Cardiac muscle cell (in vitro differentiated cells and primary cell): ENCODE measurements at regions not wholly inside any gene's neighbourhood (a gene's known extent, or its start where the extent isn't known, plus 50 kb on each side); places are given as distances from the start of the nearest gene placed in this dataset.

Experiments
- DNase-seq, 2 donors: peaks; one replicate each; pipeline versions ENCODE4 v3.0.0 to v3.0.0-alpha.2; 2010 to 2017; ENCODE audit warnings: low read depth in 1 of 2, low spot score in 1 of 2
- H3K27ac ChIP-seq: fragments of 200-600 bp; sonication (generic); 2 replicates; pipeline ENCODE4 v1.5.1; 2016
- H3K27me3 ChIP-seq: fragments of 200-600 bp; sonication (generic); 2 replicates; pipeline ENCODE4 v1.6.0; 2016; ENCODE audit warnings: control low read depth
- H3K36me3 ChIP-seq: fragments of 200-600 bp; sonication (generic); 2 replicates; pipeline ENCODE4 v1.5.1; 2016; ENCODE audit warnings: control low read depth
- H3K4me1 ChIP-seq: fragments of 200-600 bp; sonication (generic); 2 replicates; pipeline ENCODE4 v1.8.1; 2017; ENCODE audit warnings: low read depth, mild to moderate bottlenecking, mixed run types
- H3K4me3 ChIP-seq: fragments of 200-600 bp; sonication (generic); 2 replicates; pipeline ENCODE4 v1.5.1; 2016; ENCODE audit warnings: mild to moderate bottlenecking
- H3K9me3 ChIP-seq: fragments of 200-600 bp; sonication (generic); 2 replicates; pipeline ENCODE4 v1.5.1; 2017; ENCODE audit warnings: low read depth, mild to moderate bottlenecking, control low read depth
- TF ChIP-seq, protein P1 (sequence below): IDR thresholded peaks from 2 replicates; pipeline ENCODE4 v1.5.1; 2012; ENCODE audit warnings: low read depth, mild to moderate bottlenecking, low read length

- H3K36me3 ChIP-seq: no peaks in the 10 kb centered on the region
- no peaks in the 10 kb centered on the region for H3K4me1 ChIP-seq
- TF ChIP-seq, protein P1, sequence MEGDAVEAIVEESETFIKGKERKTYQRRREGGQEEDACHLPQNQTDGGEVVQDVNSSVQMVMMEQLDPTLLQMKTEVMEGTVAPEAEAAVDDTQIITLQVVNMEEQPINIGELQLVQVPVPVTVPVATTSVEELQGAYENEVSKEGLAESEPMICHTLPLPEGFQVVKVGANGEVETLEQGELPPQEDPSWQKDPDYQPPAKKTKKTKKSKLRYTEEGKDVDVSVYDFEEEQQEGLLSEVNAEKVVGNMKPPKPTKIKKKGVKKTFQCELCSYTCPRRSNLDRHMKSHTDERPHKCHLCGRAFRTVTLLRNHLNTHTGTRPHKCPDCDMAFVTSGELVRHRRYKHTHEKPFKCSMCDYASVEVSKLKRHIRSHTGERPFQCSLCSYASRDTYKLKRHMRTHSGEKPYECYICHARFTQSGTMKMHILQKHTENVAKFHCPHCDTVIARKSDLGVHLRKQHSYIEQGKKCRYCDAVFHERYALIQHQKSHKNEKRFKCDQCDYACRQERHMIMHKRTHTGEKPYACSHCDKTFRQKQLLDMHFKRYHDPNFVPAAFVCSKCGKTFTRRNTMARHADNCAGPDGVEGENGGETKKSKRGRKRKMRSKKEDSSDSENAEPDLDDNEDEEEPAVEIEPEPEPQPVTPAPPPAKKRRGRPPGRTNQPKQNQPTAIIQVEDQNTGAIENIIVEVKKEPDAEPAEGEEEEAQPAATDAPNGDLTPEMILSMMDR: no peak
- H3K27ac ChIP-seq: no peak overlapping the region
- no peak overlapping the region for H3K4me3 ChIP-seq
- no peaks in the 10 kb centered on the region for H3K9me3 ChIP-seq
- H3K27me3 ChIP-seq: no peaks in the 10 kb centered on the region
- no peak for DNase-seq
Observed at GRCh38 chr10:128612631-128613030, 486.4 kb upstream of the MKI67 start.

- Histone ChIP-seq H3K9me3 (no peaks in the 10 kb centered on the region), H3K27me3 (no peaks in the 10 kb centered on the region), H3K27ac (no peak overlapping the region), H3K36me3 (no peaks in the 10 kb centered on the region), H3K4me3 (no peak overlapping the region), H3K4me1 (no peaks in the 10 kb centered on the region)
- no peak for DNase-seq
- TF ChIP-seq, protein P1: no peak
Observed at GRCh38 chr10:128614016-128614605, 487.9 kb upstream of the MKI67 start.

- Histone ChIP-seq H3K9me3 (no peaks in the 10 kb centered on the region), H3K27me3 (no peaks in the 10 kb centered on the region), H3K36me3 (no peaks in the 10 kb centered on the region), H3K27ac (no peak overlapping the region), H3K4me3 (no peak overlapping the region), H3K4me1 (no peaks in the 10 kb centered on the region)
- DNase-seq: no peak
- TF ChIP-seq, protein P1: no peak
Observed at GRCh38 chr10:128614802-128615553, 488.8 kb upstream of the MKI67 start.

GRCh38 chr10:128617532-128617931 is 491.3 kb upstream of the MKI67 start:
- H3K4me3 ChIP-seq: no peak overlapping the region

DNA sequence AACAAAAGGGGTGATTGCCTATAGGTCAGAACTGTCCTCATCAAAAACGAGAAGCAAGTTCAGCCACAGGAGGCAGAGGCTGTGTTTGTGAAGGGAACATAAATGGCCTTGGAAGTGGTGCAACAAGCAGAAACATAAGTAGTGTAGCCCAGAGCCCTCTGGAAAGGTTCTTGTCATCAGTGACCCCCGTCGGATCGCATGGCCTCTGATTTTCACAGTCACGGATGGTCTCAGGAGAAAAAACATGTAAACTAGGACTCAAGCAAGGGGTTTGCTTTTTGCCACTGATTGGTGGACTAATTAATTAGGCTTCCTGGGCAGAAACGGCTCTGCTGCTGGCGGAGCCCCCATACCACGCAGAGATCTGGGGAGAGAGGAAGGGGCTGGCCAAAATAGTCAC is 496.5 kb upstream of the MKI67 start:
- Histone ChIP-seq H3K27ac (no peak overlapping the region), H3K27me3 (no peaks in the 10 kb centered on the region), H3K9me3 (no peaks in the 10 kb centered on the region), H3K4me3 (no peak overlapping the region), H3K36me3 (no peaks in the 10 kb centered on the region), H3K4me1 (no peaks in the 10 kb centered on the region)
- DNase-seq: no peak
- TF ChIP-seq, protein P1: no peak

More at GRCh38 chr10:128617532-128617931, 491.3 kb upstream of the MKI67 start:
- Histone ChIP-seq H3K9me3 (no peaks in the 10 kb centered on the region), H3K4me1 (no peaks in the 10 kb centered on the region), H3K36me3 (no peaks in the 10 kb centered on the region), H3K27me3 (no peaks in the 10 kb centered on the region), H3K27ac (no peak overlapping the region)
- no peak for DNase-seq
- TF ChIP-seq, protein P1: no peak
